Glomerular visceral epithelial cell (primary cell): ENCODE measurements at regions not wholly inside any gene's neighbourhood (a gene's known extent, or its start where the extent isn't known, plus 50 kb on each side); places are given as distances from the start of the nearest gene placed in this dataset.
A peak's percentile ranks its signal among the peaks of the same experiment; 100 is the strongest.

Experiments
- DNase-seq: peaks from one replicate; pipeline ENCODE4 v3.0.0-alpha.2; 2016; ENCODE audit errors: extremely low spot score

- no peak for DNase-seq
These were observed 851.2 kb upstream of the NR2F2 start for GRCh38 chr15:95479308-95479707.

DNA sequence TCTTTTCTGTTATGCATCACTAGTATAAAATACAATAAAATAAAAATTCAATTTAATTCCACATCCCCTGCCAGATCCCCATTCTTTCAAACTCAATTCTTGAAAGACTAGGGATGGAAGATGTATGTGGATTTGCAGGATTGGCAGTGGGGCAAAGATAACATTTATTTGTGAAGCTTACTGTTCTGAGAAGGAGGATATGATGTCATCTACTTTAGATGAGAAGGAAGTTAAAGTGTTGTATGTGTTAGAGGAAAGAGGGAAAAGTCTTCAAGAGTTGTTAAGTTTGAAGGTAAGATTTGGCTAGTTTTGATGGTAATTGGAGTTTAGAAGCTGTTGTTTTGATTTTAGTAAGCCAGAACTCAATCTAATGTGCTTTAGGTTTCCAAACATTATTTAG lies 845.1 kb upstream of the NR2F2 start:
- DNase-seq: no peak

DNA sequence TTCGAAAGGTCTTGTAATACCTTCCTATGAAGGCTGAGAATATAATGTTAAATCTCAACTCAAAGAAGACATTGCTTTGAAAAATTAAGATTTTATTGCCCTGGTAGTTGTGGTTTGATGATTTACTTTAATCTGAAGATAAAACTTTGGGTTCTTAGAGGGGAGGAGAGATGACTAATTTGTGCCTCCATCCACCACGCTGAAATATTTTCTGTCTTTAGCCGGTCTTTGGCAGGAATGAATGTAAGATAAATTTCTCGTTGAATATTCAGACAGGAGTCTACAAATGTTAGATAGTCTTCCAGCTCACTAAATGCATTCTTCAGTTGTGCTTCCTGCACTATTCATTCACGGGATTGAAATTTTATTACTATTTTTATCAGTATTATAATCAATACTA lies 844.3 kb upstream of the NR2F2 start:
- no peak for DNase-seq

GRCh38 chr15:95489103-95489502 lies 841.4 kb upstream of the NR2F2 start:
- DNase-seq: no peak

DNA sequence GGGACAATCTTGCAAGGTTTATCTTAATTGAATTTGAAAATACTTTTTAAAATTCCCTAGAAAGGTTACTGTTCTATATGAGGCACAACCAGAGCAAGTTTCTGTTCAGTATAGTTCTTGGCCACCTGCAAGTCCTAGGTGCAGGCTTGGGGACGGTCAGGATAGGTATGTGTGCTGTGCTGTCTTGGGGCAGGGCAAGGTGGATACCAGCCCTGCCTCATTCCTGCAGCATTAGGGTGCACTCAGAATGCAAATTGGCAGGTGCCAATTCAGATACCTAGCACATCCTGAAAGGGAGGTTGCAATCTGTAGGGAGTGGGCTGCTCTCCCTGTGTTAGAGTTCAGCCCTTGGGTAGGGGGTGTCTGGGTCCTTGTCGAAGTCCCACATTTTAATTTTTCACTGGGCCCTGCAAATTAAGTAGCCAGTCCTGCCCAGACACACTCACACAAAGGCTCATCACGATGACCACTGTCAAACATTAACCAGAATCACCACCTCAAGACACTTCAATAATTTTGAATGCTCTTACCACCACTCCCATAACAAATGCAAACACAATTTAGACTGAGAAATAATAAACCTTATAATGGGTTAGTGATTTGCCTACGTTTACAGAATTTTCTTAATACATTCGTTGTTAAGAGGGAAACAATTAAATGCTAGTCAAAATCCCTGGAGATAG lies 838.0 kb upstream of the NR2F2 start:
- DNase-seq: peak; percentile 22

DNA sequence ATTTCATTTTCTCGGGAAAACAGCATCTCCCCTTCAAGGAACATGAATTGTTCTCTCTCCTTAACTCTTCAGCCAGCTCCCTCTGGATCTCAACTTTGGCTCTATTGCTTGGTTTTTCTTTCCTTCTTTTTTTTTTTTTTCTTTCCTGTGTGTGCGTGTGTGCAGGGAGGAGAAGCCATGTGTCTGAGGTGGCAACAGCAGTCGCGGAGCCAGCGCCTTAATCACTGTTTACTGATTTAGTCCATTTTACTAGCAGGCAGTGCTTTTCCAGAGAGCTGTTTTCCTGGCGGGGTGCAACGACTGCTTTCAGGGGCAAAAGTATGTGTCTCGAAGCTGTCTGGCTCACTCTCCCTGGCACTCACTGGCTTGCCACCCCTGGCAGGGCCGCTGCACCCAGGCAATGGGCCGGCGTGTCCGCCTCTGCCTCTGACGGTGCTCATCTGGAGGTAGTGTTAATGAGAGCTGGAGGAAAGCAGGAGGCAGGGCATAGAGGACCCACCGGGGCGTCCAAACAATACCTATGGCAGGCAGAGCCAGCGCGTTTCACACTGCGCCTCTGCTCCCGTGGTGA lies 835.4 kb upstream of the NR2F2 start:
- DNase-seq: no peak

DNA sequence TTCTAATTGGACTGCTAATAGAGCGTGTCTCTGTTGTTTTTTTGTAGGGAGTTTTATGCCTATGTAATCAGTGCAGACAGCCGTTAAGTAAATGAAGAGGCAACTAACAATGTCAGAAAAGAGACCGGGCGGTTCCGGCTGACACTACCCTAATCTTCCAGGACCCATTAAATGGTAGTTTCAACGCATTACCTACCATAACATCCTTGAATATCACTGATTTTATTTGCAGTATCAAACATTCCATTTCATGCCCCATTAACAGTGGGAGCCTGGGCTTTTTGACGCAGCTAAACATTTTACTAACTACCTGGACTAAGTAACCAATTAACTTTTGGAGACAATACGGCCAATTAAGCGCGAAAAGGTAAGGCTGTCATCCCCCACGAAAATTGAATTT lies 832.9 kb upstream of the NR2F2 start:
- DNase-seq: no peak

GRCh38 chr15:95498961-95499360 lies 831.5 kb upstream of the NR2F2 start:
- DNase-seq: no peak

DNA sequence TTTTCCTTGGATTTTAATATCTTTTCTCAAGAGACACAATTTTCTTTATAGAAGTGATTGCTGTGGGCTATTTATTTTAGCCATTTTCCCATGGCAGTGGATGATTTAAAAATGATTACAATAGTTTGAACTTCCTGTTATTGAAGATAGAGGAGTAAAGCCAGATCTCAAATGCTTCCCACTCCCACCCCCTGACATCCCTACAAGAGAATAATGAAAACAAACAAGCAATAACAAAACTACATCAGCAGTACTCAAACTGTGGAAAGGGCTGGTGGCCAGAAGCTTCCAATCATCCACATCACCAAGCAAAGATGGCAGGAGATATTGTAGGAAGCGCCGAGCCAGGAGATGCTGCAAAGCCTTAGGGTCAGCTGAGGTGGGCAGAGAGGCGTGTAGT lies 831.1 kb upstream of the NR2F2 start:
- DNase-seq: no peak

DNA sequence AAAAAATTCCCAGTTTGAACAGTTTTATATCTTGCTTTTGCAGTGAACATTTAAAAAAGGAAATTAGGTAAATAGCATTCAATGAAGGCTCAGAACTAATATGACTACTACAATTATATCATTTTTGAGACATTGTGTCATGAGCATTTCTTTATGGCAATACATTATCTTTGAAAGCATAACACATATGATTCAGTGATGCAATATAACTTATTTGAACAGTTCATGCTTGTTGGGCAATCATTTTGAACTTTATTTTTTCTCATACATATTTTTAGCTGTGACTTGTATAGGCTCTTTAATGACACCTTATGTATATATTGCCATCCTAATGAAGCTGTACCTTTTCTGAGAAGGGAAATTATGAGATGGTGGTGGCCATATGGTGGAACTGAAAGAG lies 828.6 kb upstream of the NR2F2 start:
- DNase-seq: no peak

GRCh38 chr15:95503107-95503506 lies 827.4 kb upstream of the NR2F2 start:
- no peak for DNase-seq

DNA sequence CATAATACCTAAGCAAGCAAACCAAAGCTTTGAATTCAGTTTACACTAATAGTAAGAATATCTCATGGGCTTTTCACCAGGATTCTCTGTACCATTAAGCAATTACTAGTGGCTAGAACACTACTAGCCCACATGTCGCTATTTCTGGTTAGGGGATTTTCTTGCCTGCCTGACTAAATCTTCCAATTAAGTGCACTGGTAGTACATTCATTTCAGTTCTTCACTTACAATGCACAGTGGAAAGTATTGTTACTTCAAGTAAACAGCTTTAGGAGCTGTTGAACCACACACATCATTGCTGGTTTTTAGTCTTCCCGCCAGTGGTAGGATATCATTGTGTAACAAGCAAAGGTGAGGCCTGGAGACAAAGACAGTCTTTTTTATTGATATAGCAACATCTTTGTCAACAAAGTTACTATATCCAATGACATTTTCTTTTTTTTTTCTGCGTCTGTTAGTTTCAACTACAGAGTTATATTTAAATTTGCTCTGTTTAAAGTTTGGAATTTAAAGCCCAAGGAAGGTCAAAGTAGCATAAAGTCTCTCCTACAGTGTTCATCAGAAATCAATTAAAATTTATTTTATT lies 826.8 kb upstream of the NR2F2 start:
- DNase-seq: no peak

DNA sequence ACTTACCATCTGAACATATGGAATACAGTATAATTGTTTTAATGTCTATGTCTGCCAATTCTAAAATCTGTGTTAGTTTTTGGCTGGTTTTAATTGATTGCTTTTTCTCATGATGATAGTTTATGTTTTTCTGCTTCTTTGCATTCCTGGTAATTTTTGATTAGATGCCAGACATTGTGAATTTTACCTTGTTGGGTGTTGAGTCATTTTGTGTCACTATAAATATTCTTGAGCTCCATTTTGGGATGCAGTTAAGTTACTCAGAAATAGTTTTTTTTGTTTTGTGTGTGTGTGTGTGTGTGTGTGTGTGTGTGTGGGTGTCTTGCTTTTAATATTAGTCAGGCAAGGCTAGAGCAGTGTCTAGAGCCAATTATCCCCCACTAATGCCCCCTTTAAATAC lies 818.8 kb upstream of the NR2F2 start:
- no peak for DNase-seq

- DNase-seq: no peak
These were observed 817.6 kb upstream of the NR2F2 start for GRCh38 chr15:95512906-95513305.

DNA sequence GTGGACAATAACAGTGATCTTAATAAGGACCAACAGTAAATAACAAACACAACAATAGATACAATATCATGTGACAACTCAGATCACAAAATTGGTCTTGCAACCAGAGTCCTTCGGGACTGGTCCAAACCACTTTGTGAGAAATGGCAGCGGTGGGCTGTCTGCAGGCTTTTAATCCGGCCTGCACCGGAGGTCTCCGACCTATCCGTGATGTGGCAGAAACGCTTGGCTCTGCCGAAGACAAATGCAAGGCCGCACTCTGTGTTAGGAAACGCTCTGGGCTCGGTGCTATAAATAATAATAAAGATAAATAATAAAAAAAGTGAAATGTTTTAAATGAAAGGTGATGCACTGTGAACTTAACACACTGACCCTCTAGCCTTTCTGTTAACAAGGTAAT lies 810.6 kb upstream of the NR2F2 start:
- DNase-seq: no peak

- DNase-seq: peak; percentile 30
These were observed 810.0 kb upstream of the NR2F2 start for GRCh38 chr15:95520511-95520910.

GRCh38 chr15:95520922-95521321 lies 809.6 kb upstream of the NR2F2 start:
- DNase-seq: no peak

GRCh38 chr15:95522533-95522932 lies 808.0 kb upstream of the NR2F2 start:
- DNase-seq: no peak

DNA sequence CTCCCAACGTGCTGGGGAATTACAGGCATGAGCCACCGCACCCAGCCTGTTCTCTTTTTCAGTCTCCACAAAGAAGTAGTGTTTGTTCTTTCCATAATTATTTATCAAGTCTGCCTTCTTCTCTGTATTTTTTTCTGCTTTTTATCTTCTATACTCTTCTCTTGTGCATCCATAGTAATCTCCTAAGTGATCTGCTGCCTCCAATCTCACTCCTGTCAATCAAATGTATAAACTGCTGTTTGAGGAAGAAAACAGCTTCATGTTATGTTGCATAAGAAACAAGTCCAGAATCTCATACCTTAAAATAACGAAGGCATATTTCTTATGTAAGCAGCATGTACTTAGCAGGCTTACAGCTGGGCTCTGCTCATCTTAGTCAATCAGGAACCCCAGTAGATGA lies 801.6 kb upstream of the NR2F2 start:
- no peak for DNase-seq

- DNase-seq: no peak
These were observed 793.9 kb upstream of the NR2F2 start for GRCh38 chr15:95536638-95537037.

DNA sequence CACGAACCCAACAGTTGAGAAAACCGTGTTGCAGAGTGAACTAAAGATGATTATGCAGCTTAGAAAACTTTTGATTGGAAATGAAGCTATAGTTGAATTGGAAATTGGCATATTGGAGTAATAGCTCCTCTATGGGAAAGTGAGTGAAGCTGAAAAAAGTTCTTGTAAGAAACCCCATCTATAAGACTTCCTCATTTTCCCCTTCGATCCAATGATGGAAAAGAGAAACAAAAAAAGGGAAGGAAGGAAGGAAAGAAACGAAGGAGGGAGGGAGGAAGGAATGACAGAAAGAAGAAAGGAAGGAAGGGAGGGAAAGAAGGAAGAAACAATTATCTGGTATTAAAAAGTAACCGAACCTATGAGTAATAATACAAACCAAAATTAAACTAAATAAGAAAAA lies 791.8 kb upstream of the NR2F2 start:
- no peak for DNase-seq

- DNase-seq: no peak
These were observed 789.2 kb upstream of the NR2F2 start for GRCh38 chr15:95541301-95541700.

DNA sequence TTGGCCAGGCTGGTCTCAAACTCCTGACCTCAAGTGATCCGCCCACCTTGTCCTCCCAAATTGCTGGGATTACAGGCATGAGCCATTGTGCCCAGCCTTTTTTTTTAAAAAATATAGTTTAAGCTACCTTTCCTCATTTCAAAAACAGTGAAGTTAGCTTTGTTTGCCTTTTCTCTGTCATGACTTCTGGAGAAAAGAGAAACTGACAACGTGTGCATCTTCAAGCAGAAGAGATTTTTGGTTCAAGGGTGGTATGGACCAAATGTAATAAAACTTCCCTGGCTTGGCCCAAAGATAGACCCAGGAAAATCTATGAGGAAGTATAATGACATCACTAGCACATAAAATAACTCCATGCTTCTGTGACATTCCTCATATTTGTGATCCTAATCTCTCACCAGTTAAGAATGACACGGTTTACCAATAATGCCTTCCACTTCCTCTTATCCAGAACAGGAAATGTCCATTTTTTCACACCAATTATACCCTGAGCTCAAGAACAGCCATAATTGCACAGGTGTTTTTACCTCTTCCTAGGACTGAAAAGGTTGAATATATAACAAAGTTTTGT lies 781.2 kb upstream of the NR2F2 start:
- no peak for DNase-seq
